ENCODE measurements at regions not wholly inside any gene's neighbourhood (a gene's known extent, or its start where the extent isn't known, plus 50 kb on each side); places are given as distances from the start of the nearest gene placed in this dataset.
"Not testable (repeated sequence)": the region's sequence is repeated elsewhere in the genome, so short reads cannot be mapped to it uniquely, and the experiment has no call there.

DNA sequence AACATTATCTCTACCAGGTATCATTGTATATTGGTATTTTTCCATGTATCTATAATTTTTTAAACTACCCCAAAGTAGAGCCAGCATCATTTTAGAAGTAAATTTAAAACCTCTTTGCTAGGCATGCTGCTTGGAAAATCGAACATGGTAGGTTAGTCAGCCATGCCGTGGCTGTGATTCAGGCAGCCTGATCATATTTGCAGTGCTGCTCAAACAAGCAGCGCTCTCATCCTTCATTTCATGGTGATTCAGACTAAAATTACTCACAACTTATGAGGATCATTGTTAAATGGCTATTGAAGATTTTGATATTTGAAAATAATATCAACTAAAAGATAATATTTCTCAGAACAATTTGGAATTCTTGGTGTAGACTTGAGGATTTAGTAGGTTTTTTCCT, 161.2 kb upstream of the SPATA31A3 start:
- TF ChIP-seq, protein P1, sequence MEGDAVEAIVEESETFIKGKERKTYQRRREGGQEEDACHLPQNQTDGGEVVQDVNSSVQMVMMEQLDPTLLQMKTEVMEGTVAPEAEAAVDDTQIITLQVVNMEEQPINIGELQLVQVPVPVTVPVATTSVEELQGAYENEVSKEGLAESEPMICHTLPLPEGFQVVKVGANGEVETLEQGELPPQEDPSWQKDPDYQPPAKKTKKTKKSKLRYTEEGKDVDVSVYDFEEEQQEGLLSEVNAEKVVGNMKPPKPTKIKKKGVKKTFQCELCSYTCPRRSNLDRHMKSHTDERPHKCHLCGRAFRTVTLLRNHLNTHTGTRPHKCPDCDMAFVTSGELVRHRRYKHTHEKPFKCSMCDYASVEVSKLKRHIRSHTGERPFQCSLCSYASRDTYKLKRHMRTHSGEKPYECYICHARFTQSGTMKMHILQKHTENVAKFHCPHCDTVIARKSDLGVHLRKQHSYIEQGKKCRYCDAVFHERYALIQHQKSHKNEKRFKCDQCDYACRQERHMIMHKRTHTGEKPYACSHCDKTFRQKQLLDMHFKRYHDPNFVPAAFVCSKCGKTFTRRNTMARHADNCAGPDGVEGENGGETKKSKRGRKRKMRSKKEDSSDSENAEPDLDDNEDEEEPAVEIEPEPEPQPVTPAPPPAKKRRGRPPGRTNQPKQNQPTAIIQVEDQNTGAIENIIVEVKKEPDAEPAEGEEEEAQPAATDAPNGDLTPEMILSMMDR (IDR thresholded peaks at IDR 0.05) = not testable (repeated sequence)
- TF ChIP-seq POLR2A, EP300 (IDR thresholded peaks at IDR 0.05): not testable (repeated sequence)
